HepG2 (cell line): ENCODE measurements at regions not wholly inside any gene's neighbourhood (a gene's known extent, or its start where the extent isn't known, plus 50 kb on each side); places are given as distances from the start of the nearest gene placed in this dataset.

Experiments used
- ELF4 ChIP-seq: sonication (generic); formaldehyde crosslinking; IDR thresholded peaks from 2 replicates; pipeline ENCODE4 v1.5.0; 2020; ENCODE audit warnings: missing genetic modification reagents, mild to moderate bottlenecking, moderate library complexity, borderline replicate concordance
- HNRNPUL1 ChIP-seq: fragments of 200-400 bp; formaldehyde crosslinking; IDR thresholded peaks from 2 replicates; pipeline ENCODE4 v1.6.1; 2017; ENCODE audit warnings: low read depth, mild to moderate bottlenecking, low read length, moderate library complexity
- PAWR ChIP-seq: sonication (generic); formaldehyde crosslinking; IDR thresholded peaks from 2 replicates; pipeline ENCODE4 v1.4.0; 2020; ENCODE audit warnings: missing genetic modification reagents, mild to moderate bottlenecking, borderline replicate concordance
- ZFP82 ChIP-seq: sonication (generic); formaldehyde crosslinking; IDR thresholded peaks from 2 replicates; pipeline ENCODE4 v1.5.1; 2020; ENCODE audit warnings: mild to moderate bottlenecking, missing genetic modification reagents, borderline replicate concordance

GRCh38 chr4:137425281-137425680, 107.0 kb downstream of the PCDH18 start:
- TF ChIP-seq HNRNPUL1 (no peak), ELF4 (no peak), ZFP82 (CRISPR knock-in tag) (no peak), PAWR (CRISPR knock-in tag) (no peak)
